GM18951 (cell line): ENCODE measurements at regions not wholly inside any gene's neighbourhood (a gene's known extent, or its start where the extent isn't known, plus 50 kb on each side); places are given as distances from the start of the nearest gene placed in this dataset.

Experiments
- POLR2A ChIP-seq: IDR thresholded peaks from 4 replicates; pipeline ENCODE4 v1.6.1; 2011; ENCODE audit warnings: mild to moderate bottlenecking; ENCODE audit not compliant: insufficient read length, insufficient read depth; ENCODE audit errors: extremely low read depth
- in situ Hi-C: fragments of 300-500 bp; cut with MboI; formaldehyde crosslinking; loops from one replicate; pipeline ENCODE4 v1.12.0; 2022; ENCODE audit warnings: low sequenced_read_pairs, mixed read lengths, inconsistent platforms; ENCODE audit not compliant: unreplicated experiment

GRCh38 chr9:86557918-86558317 is 203.7 kb upstream of the TUT7 start:
- TF ChIP-seq POLR2A = no peak
- in situ Hi-C loops = no loop called here

DNA sequence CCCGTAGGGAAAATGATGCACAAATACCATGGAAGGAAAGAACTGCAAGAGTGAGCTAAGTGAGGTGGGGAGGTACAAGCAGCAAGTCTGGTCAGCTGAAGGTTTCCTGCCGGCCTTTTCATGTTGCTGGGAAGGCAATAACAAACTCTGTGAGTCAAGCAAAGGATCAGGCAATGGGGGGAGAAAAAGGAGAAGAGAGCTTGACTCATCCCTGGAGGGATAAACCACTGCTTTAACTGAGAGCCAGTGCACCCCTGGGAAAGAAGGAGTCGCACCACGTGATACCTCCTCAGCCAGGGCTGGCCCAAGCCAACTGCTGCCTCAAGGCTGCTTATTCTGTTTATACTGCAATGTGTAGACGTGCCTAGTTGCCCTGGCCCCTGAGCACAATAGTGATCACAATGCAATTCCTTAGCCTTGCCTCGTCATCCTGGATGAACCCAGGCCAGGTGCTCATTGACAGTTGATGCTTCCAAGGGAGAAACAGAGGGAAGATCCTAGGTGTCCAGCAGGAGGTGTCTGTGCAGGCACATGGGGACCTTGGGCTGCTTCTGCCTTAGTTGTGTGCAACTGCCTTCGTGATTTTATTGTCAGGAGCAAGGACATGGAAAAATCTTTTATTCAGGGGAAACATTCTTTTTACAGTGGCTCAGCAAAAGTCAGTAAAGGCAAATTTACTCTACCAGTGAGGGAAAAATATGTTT is 203.0 kb upstream of the TUT7 start:
- in situ Hi-C loops = no loop called here
- TF ChIP-seq POLR2A = no peak

DNA sequence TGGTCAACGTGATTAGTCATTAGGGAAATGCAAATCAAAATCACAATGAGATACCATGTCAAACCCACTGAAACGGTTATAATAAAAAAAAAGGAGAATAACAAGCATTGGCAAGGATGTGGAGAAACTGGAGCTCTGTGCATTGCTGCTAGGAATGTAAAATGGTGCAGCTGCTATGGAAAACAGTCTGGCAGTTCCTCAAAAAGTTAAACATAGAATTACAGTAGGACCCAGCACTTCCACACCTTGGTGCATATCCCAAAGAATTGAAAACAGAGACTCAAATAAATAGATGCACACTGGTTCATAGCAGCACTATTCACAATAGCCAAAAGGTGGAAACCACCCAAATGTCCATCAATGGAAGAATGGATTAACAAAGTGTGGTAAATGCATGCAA is 201.5 kb upstream of the TUT7 start:
- in situ Hi-C loops = no loop called here
- TF ChIP-seq POLR2A = no peak

DNA sequence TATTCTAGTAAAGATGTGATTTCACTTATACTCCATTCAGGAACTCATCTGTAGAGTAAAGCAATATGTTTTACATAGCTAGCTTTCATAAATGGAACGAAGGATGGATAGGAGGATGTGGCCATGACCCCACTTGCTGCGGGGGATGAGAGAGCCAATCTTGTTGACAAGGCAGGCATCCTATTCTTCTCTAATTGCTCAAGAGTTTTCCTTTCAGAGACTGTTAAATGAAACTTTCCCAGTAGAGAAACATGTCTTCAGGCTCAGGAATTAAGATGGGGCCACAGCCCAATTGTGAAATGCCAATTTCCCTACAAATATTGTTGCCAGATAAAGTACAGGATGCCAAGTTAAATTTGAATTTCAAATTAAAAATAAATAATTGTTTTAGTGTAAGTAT is 196.2 kb upstream of the TUT7 start:
- TF ChIP-seq POLR2A = no peak
- in situ Hi-C loops = no loop called here

DNA sequence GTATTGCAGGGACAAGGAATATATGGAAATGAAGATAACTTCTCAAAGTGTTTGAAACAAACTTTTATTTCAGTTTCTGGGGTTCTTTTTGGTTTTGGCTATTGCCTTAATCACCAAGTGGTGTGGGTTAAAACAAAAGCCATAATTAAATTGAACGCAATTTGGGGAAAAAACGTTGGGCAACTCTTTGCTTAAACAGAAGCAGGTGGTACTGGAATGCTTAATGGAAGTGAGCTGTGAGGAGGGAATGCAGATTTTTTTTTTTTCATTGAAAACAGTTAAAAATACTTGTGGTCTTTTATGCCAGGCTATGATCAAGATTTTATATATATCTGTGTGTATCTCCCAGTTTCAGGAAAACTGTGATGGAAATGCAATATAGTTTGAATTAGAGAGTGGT is 195.7 kb upstream of the TUT7 start:
- in situ Hi-C loops = no loop called here
- TF ChIP-seq POLR2A = no peak

DNA sequence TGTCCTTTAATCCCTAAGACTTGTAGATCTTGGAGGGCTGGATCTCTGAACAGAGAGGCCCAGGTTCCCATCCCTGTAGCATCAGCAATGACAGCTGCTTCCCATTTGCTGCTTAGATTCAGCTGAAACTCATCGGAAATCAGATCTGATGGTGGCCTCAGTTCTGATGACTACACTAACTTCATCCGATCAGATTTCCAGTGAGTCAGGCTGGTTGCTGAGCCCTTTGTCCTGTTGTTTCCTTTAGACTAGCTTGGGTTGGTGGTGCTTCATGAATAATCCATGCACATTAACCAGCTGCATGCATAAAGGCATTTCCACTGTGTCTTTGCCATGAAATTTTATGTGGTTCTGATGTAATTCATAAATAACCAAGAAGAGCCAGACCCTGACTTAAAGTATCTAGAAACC is 195.2 kb upstream of the TUT7 start:
- no peak for TF ChIP-seq POLR2A
- in situ Hi-C loops = no loop called here

GRCh38 chr9:86548220-86548619 is 194.0 kb upstream of the TUT7 start:
- TF ChIP-seq POLR2A = no peak
- in situ Hi-C loops = no loop called here

DNA sequence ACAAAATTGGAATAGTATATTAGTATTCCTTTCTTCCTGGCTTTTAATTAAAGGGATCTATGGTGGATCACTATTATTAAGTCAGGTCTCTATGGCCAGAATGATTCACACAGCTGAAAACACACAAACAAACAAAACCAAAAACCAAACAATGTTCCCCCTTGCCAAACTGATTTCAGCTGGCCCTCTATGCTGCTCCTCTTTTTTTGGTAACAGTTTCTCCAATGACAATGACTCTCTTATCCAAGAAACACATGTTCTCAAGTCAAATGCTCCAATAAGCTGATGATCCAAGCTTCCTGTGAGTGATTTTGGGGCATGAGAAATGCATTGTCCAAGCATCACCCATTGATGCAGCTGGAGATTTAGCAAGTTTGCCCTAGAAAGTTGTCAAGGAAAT is 193.4 kb upstream of the TUT7 start:
- no peak for TF ChIP-seq POLR2A

DNA sequence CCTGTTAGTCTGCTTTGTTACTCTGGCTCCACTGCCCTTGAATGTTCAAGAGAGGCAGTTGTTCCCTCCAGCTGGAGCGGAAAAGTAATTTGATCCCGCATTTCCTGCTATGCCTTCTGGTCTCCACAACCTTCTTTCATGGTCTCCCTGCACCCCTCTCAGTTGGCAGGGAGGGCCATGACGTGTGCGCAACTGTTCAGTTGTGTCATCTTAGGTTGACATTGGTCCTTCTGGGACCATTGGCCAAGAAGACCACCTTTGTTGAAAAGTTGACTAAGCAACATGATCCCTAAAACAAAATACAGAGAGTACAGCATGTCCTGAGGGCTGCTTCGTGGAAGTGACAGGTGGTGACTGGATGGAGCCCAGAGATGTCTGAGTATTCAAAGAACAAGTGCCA is 192.5 kb upstream of the TUT7 start:
- no peak for TF ChIP-seq POLR2A
- in situ Hi-C loops = no loop called here

More for the DNA sequence above, 193.4 kb upstream of the TUT7 start:
- in situ Hi-C loops = no loop called here

- no peak for TF ChIP-seq POLR2A
- in situ Hi-C loops = no loop called here
Observed at GRCh38 chr9:86545090-86545489, 190.9 kb upstream of the TUT7 start.

- no peak for TF ChIP-seq POLR2A
- in situ Hi-C loops = no loop called here
Observed at GRCh38 chr9:86541014-86541570, 186.9 kb upstream of the TUT7 start.

GRCh38 chr9:86535406-86535915 is 181.3 kb upstream of the TUT7 start:
- TF ChIP-seq POLR2A = no peak
- in situ Hi-C loops = no loop called here

- in situ Hi-C loops = no loop called here
- TF ChIP-seq POLR2A = no peak
Observed at GRCh38 chr9:86534572-86535258, 180.5 kb upstream of the TUT7 start.
